ENCODE measurements at regions not wholly inside any gene's neighbourhood (a gene's known extent, or its start where the extent isn't known, plus 50 kb on each side); places are given as distances from the start of the nearest gene placed in this dataset.

- intact Hi-C loops (cut with micrococcal nuclease; ENCODE audit: unreplicated experiment): no loop called here
- POLR2A ChIA-PET (ENCODE audit: unreplicated experiment): no interaction called here
- H4K20me1 ChIP-seq (ENCODE audit: insufficient read depth): no peaks in the 10 kb centered on the region
- H3K27me3 ChIP-seq (ENCODE audit: insufficient read depth, low read depth): no peaks in the 10 kb centered on the region
- no peak for TF ChIP-seq CTCF (conservative IDR thresholded peaks at IDR 0.05)
- no peaks in the 10 kb centered on the region for H3K9me2 ChIP-seq (ENCODE audit: insufficient read depth)
- no peaks in the 10 kb centered on the region for H3K36me3 ChIP-seq (ENCODE audit: low read depth)
- DNase-seq: no peak
- no TSS peak for BruUV-seq (replicated peaks)
- H3K4me2 ChIP-seq: no peak overlapping the region
- H3K4me3 ChIP-seq: no peak overlapping the region
- no peak overlapping the region for H3K27ac ChIP-seq
- no peaks in the 10 kb centered on the region for H3F3A ChIP-seq (ENCODE audit: insufficient read depth, low read depth)
- no peaks in the 10 kb centered on the region for H3K4me1 ChIP-seq (replicated peaks; ENCODE audit: insufficient read depth)
- no peaks in the 10 kb centered on the region for H3K9me3 ChIP-seq (ENCODE audit: insufficient read depth, low read depth)
- H2AFZ ChIP-seq: no peak overlapping the region
- H3K79me2 ChIP-seq (ENCODE audit: low read depth): no peaks in the 10 kb centered on the region
- CTCF ChIA-PET: no interaction called here
Observed at GRCh38 chr11:93251922-93252321, 54.1 kb upstream of the SLC36A4 start.

GRCh38 chr11:93253111-93253510, 55.3 kb upstream of the SLC36A4 start:
- no peaks in the 10 kb centered on the region for H3F3A ChIP-seq (ENCODE audit: insufficient read depth, low read depth)
- H3K9me3 ChIP-seq (ENCODE audit: insufficient read depth, low read depth): no peaks in the 10 kb centered on the region
- no peaks in the 10 kb centered on the region for H3K79me2 ChIP-seq (ENCODE audit: low read depth)
- H4K20me1 ChIP-seq (ENCODE audit: insufficient read depth): no peaks in the 10 kb centered on the region
- no peaks in the 10 kb centered on the region for H3K9me2 ChIP-seq (ENCODE audit: insufficient read depth)
- TF ChIP-seq CTCF (conservative IDR thresholded peaks at IDR 0.05): no peak
- no peak for TF ChIP-seq EZH2 (IDR thresholded peaks at IDR 0.05; ENCODE audit: low read depth)
- H3K27ac ChIP-seq: no peak overlapping the region
- DNase-seq: no peak
- CTCF ChIA-PET: no interaction called here
- H3K36me3 ChIP-seq (ENCODE audit: low read depth): no peaks in the 10 kb centered on the region
- H3K4me1 ChIP-seq (replicated peaks; ENCODE audit: insufficient read depth): no peaks in the 10 kb centered on the region
- H3K27me3 ChIP-seq (ENCODE audit: insufficient read depth, low read depth): no peaks in the 10 kb centered on the region
- no peak overlapping the region for H2AFZ ChIP-seq
- intact Hi-C loops (cut with micrococcal nuclease; ENCODE audit: unreplicated experiment): no loop called here
- POLR2A ChIA-PET (ENCODE audit: unreplicated experiment): no interaction called here
- H3K4me2 ChIP-seq: no peak overlapping the region
- no peak overlapping the region for H3K4me3 ChIP-seq
- BruUV-seq (replicated peaks): no TSS peak

- H3K36me3 ChIP-seq (ENCODE audit: low read depth): no peaks in the 10 kb centered on the region
- no peak overlapping the region for H3K4me3 ChIP-seq
- H3K27ac ChIP-seq: no peak overlapping the region
- H3K9me3 ChIP-seq (ENCODE audit: insufficient read depth, low read depth): peaks cover 10% of the 10 kb centered on the region; the same call in 1 of the 2 replicates
- ChIA-PET CTCF (no interaction called here), POLR2A (ENCODE audit: unreplicated experiment) (no interaction called here)
- H3K79me2 ChIP-seq (ENCODE audit: low read depth): no peaks in the 10 kb centered on the region
- H3K9me2 ChIP-seq (ENCODE audit: insufficient read depth): no peaks in the 10 kb centered on the region
- H3F3A ChIP-seq (ENCODE audit: insufficient read depth, low read depth): no peaks in the 10 kb centered on the region
- H2AFZ ChIP-seq: no peak overlapping the region
- TF ChIP-seq CTCF (conservative IDR thresholded peaks at IDR 0.05) (no peak), EZH2 (IDR thresholded peaks at IDR 0.05; ENCODE audit: low read depth) (no peak)
- H3K27me3 ChIP-seq (ENCODE audit: insufficient read depth, low read depth): no peaks in the 10 kb centered on the region
- BruUV-seq (replicated peaks): no TSS peak
- no peak for DNase-seq
- no peaks in the 10 kb centered on the region for H4K20me1 ChIP-seq (ENCODE audit: insufficient read depth)
- no peak overlapping the region for H3K4me2 ChIP-seq
- no peaks in the 10 kb centered on the region for H3K4me1 ChIP-seq (replicated peaks; ENCODE audit: insufficient read depth)
- intact Hi-C loops (cut with micrococcal nuclease; ENCODE audit: unreplicated experiment): no loop called here
Observed at GRCh38 chr11:93256623-93257022, 58.8 kb upstream of the SLC36A4 start.

Data from PC-9 (cell line).